B cell (primary cell): ENCODE measurements at regions not wholly inside any gene's neighbourhood (a gene's known extent, or its start where the extent isn't known, plus 50 kb on each side); places are given as distances from the start of the nearest gene placed in this dataset.

Source experiments
- CTCF ChIP-seq: fragments of 200-600 bp; IDR thresholded peaks from one replicate; pipeline ENCODE4 v1.8.0; 2022; ENCODE audit warnings: antibody characterized with exemption, mild to moderate bottlenecking
- EZH2 ChIP-seq: IDR thresholded peaks from 2 replicates; pipeline ENCODE4 v1.6.1; 2012; ENCODE audit warnings: borderline replicate concordance, low read depth, mild to moderate bottlenecking, moderate library complexity, low read length; ENCODE audit not compliant: insufficient read depth, poor library complexity, severe bottlenecking

- TF ChIP-seq CTCF (no peak), EZH2 (no peak)
Measured at GRCh38 chr20:24795436-24795835, 153.6 kb upstream of the CST7 start.
